ENCODE measurements at regions not wholly inside any gene's neighbourhood (a gene's known extent, or its start where the extent isn't known, plus 50 kb on each side); places are given as distances from the start of the nearest gene placed in this dataset.

DNA sequence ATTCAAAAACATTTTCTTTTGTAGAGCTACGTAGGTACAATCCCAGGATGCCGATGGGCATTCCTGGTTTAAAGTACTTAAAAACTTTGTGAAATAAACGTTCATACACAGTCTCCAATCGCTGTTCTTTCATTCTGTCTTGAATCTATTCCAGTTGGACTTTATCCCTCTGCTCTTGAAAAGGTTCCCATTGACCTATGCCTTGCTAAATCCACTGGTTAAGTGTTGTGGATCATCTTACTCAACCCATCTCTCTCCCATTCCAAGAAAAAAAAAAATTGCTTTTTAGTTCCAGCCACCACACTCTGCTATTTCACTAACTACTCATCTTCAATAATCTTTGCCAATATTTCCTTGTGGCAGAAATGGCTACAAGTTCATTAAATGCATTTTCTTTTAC is 542.3 kb upstream of the GRIA3 start:
- TF ChIP-seq CTCF (IDR thresholded peaks at IDR 0.05): no peak
- TF ChIP-seq POLR2A (IDR thresholded peaks at IDR 0.05): no peak
- TF ChIP-seq EP300 (IDR thresholded peaks at IDR 0.05): no peak

Measured in ovary (tissue), 3 donors.